Spleen (tissue), 7 donors: ENCODE measurements at regions not wholly inside any gene's neighbourhood (a gene's known extent, or its start where the extent isn't known, plus 50 kb on each side); places are given as distances from the start of the nearest gene placed in this dataset.

ENCODE experiments used
- POLR2A ChIP-seq, 3 donors: fragments of 450-650 bp; IDR thresholded peaks; one replicate each; pipeline ENCODE4 v1.5.1; 2017; ENCODE audit warnings: antibody characterized with exemption in 3 of 3, mild to moderate bottlenecking in 1 of 3
- POLR2AphosphoS5 ChIP-seq, 3 donors: sonication (generic); formaldehyde crosslinking; IDR thresholded peaks; one replicate each; pipeline ENCODE4 v1.5.1; 2017; ENCODE audit warnings: antibody characterized with exemption in 3 of 3
- TF ChIP-seq, protein P1 (sequence below), 11 experiments: fragments of 200-600 bp in 7 of 11; fragments of 450-650 bp in 4 of 11; sonication (generic) in 4 of 11; IDR thresholded peaks in 8 of 11; conservative IDR thresholded peaks in 3 of 11; 1 replicate in 7 of 11; 2 replicates in 4 of 11; pipeline versions ENCODE4 v1.4.0 to v1.8.0; 2016 to 2021; ENCODE audit warnings: antibody characterized with exemption in 11 of 11, inconsistent platforms in 4 of 11, mild to moderate bottlenecking in 1 of 11
- donor health status: DM: no; HTN: no; CAD: no; lungs with moderate emphysema.
- donor health status: DM: no; HTN: no; CAD: no.
- donor health status: DM: no; HTN: no; CAD: no.

DNA sequence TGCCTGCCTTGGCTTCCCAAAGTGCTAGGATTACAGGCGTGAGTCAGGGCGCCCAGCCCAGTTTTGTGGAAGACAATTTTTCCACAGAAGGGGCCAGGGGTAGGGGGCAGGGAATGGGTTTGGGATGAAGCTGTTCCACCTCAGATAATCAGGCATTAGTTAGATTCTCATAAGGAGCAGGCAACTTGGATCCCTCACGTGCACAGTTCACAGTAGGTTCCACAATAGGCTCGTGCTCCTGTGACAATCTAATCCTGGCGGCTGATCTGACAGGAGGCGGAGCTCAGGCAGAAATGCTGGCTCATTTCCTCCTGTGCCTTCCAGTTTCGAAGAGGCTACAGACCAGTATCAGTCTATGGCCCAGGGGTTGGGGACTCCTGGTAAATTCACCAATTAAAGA is 491.6 kb upstream of the AADAT start:
- TF ChIP-seq POLR2A (IDR thresholded peaks at IDR 0.05) (no peak), POLR2AphosphoS5 (IDR thresholded peaks at IDR 0.05) (no peak)
- TF ChIP-seq, protein P1, sequence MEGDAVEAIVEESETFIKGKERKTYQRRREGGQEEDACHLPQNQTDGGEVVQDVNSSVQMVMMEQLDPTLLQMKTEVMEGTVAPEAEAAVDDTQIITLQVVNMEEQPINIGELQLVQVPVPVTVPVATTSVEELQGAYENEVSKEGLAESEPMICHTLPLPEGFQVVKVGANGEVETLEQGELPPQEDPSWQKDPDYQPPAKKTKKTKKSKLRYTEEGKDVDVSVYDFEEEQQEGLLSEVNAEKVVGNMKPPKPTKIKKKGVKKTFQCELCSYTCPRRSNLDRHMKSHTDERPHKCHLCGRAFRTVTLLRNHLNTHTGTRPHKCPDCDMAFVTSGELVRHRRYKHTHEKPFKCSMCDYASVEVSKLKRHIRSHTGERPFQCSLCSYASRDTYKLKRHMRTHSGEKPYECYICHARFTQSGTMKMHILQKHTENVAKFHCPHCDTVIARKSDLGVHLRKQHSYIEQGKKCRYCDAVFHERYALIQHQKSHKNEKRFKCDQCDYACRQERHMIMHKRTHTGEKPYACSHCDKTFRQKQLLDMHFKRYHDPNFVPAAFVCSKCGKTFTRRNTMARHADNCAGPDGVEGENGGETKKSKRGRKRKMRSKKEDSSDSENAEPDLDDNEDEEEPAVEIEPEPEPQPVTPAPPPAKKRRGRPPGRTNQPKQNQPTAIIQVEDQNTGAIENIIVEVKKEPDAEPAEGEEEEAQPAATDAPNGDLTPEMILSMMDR (IDR thresholded peaks at IDR 0.05 in 8 of 11, conservative IDR thresholded peaks at IDR 0.05 in 3 of 11): no peak
